ENCODE measurements at regions not wholly inside any gene's neighbourhood (a gene's known extent, or its start where the extent isn't known, plus 50 kb on each side); places are given as distances from the start of the nearest gene placed in this dataset.

DNA sequence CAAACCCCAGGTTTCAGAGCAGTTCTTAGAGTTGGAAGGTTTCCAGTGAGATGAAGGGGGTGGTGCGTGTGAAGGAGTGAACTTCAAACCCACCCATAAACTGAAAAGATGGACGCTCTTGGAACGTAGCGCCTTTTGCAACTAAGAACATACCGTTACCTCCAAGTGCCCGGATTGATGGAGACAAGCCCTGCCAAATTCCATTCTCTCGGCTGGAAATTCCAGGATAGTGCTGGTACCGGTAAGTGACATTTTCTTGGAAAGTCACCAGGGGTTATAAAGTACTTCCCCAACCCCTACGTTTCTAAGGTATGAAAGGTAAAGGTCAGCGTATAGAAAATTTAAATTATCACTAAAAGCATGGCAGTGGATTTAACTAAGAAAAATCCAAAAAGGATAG lies 91.6 kb upstream of the CLDN14 start:
- Mint-ChIP-seq H3K27me3 (ENCODE audit: insufficient read depth, unreplicated experiment) (peaks cover 8% of the 10 kb centered on the region), H3K27ac (ENCODE audit: unreplicated experiment) (no peak overlapping the region), H3K4me3 (ENCODE audit: unreplicated experiment) (no peak overlapping the region), H3K9me3 (ENCODE audit: unreplicated experiment) (no peaks in the 10 kb centered on the region), H3K4me1 (ENCODE audit: low read depth, unreplicated experiment) (no peaks in the 10 kb centered on the region), H3K36me3 (ENCODE audit: insufficient read depth, unreplicated experiment) (no peaks in the 10 kb centered on the region)
- no peaks in the 10 kb centered on the region for H3K36me3 ChIP-seq (ENCODE audit: control insufficient read depth, insufficient read depth, low read length)
- POLR2A ChIA-PET = no interaction called here
- no peak for DNase-seq
- H3K9me3 ChIP-seq = peaks cover 6% of the 10 kb centered on the region
- BruUV-seq (replicated peaks) = no TSS peak
- intact Hi-C loops (cut with micrococcal nuclease; ENCODE audit: unreplicated experiment) = no loop called here
- TF ChIP-seq, protein P1, sequence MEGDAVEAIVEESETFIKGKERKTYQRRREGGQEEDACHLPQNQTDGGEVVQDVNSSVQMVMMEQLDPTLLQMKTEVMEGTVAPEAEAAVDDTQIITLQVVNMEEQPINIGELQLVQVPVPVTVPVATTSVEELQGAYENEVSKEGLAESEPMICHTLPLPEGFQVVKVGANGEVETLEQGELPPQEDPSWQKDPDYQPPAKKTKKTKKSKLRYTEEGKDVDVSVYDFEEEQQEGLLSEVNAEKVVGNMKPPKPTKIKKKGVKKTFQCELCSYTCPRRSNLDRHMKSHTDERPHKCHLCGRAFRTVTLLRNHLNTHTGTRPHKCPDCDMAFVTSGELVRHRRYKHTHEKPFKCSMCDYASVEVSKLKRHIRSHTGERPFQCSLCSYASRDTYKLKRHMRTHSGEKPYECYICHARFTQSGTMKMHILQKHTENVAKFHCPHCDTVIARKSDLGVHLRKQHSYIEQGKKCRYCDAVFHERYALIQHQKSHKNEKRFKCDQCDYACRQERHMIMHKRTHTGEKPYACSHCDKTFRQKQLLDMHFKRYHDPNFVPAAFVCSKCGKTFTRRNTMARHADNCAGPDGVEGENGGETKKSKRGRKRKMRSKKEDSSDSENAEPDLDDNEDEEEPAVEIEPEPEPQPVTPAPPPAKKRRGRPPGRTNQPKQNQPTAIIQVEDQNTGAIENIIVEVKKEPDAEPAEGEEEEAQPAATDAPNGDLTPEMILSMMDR (IDR thresholded peaks at IDR 0.05; ENCODE audit: insufficient read depth in 1 of 2, low read depth in 1 of 2, low read length in 1 of 2, severe bottlenecking in 1 of 2, unreplicated experiment in 1 of 2) = no peak
- no peaks in the 10 kb centered on the region; the same call in none of the 2 replicates for H3K27me3 ChIP-seq (replicated peaks; ENCODE audit: control insufficient read depth, insufficient read depth, low read length)
- no peak overlapping the region for H3K4me3 ChIP-seq (ENCODE audit: low read depth, low read length)
- no peaks in the 10 kb centered on the region for H3K4me1 ChIP-seq
- CTCF ChIA-PET = no interaction called here

DNA sequence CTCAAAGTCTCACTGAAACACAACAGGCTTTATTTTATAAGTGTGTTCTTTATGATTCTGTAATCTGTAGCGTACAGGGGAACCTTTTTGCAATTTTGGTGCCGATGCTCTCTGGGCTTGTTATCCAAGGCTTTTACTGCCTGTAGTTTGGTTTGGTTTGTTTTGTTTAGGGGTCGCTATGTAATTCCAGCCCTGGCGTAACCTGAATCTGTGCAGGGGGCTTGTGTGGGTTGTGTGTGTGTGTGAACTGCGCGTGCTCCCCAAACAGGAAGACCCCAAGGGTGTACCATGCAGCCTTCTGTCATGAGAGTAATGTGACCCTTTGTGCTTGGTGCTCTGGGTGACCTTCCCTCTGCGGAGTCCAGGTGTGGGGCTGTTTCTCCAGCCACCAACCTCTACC lies 92.1 kb upstream of the CLDN14 start:
- CTCF ChIA-PET = no interaction called here
- Mint-ChIP-seq H3K27me3 (ENCODE audit: insufficient read depth, unreplicated experiment) (peaks cover 11% of the 10 kb centered on the region), H3K27ac (ENCODE audit: unreplicated experiment) (no peak overlapping the region), H3K9me3 (ENCODE audit: unreplicated experiment) (no peaks in the 10 kb centered on the region), H3K4me3 (ENCODE audit: unreplicated experiment) (no peak overlapping the region), H3K36me3 (ENCODE audit: insufficient read depth, unreplicated experiment) (no peaks in the 10 kb centered on the region), H3K4me1 (ENCODE audit: low read depth, unreplicated experiment) (no peaks in the 10 kb centered on the region)
- Histone ChIP-seq H3K4me1 (no peaks in the 10 kb centered on the region), H3K4me3 (ENCODE audit: low read depth, low read length) (no peak overlapping the region), H3K36me3 (ENCODE audit: control insufficient read depth, insufficient read depth, low read length) (no peaks in the 10 kb centered on the region), H3K9me3 (peaks cover 6% of the 10 kb centered on the region), H3K27me3 (replicated peaks; ENCODE audit: control insufficient read depth, insufficient read depth, low read length) (no peaks in the 10 kb centered on the region; the same call in none of the 2 replicates)
- intact Hi-C loops (cut with micrococcal nuclease; ENCODE audit: unreplicated experiment) = no loop called here
- TF ChIP-seq, protein P1 (IDR thresholded peaks at IDR 0.05; ENCODE audit: insufficient read depth in 1 of 2, low read depth in 1 of 2, low read length in 1 of 2, severe bottlenecking in 1 of 2, unreplicated experiment in 1 of 2) = no peak
- no peak for DNase-seq
- POLR2A ChIA-PET = no interaction called here
- BruUV-seq (replicated peaks) = no TSS peak

DNA sequence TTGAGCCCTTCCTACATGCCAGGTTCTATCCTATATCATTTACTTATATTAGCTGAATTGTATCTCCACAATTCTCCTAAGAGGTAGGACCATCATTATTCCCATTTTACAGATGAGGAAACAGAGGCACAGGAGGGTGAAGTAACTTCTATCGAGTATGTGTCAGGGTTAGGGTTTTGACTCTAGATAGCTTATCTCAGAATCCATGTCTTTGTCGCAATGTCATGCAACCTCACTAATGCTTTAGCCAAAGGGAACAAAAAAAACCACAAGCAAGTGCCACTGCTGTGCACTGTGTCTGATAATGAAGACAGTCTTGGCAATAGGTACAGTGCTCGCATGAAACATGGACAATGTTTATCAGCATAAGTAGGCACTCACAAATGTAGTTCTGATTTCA lies 95.4 kb upstream of the CLDN14 start:
- no peaks in the 10 kb centered on the region for H3K36me3 ChIP-seq (ENCODE audit: control insufficient read depth, insufficient read depth, low read length)
- no peak for DNase-seq
- Mint-ChIP-seq H3K27ac (ENCODE audit: unreplicated experiment) (no peak overlapping the region), H3K4me3 (ENCODE audit: unreplicated experiment) (no peak overlapping the region), H3K36me3 (ENCODE audit: insufficient read depth, unreplicated experiment) (no peaks in the 10 kb centered on the region), H3K27me3 (ENCODE audit: insufficient read depth, unreplicated experiment) (peaks cover 8% of the 10 kb centered on the region), H3K4me1 (ENCODE audit: low read depth, unreplicated experiment) (no peaks in the 10 kb centered on the region), H3K9me3 (ENCODE audit: unreplicated experiment) (no peaks in the 10 kb centered on the region)
- no peaks in the 10 kb centered on the region; the same call in 1 of the 2 replicates for H3K27me3 ChIP-seq (replicated peaks; ENCODE audit: control insufficient read depth, insufficient read depth, low read length)
- peaks cover 6% of the 10 kb centered on the region for H3K9me3 ChIP-seq
- no peaks in the 10 kb centered on the region for H3K4me1 ChIP-seq
- intact Hi-C loops (cut with micrococcal nuclease; ENCODE audit: unreplicated experiment) = no loop called here
- TF ChIP-seq, protein P1 (IDR thresholded peaks at IDR 0.05; ENCODE audit: insufficient read depth in 1 of 2, low read depth in 1 of 2, low read length in 1 of 2, severe bottlenecking in 1 of 2, unreplicated experiment in 1 of 2) = no peak
- no peak overlapping the region for H3K4me3 ChIP-seq (ENCODE audit: low read depth, low read length)
- POLR2A ChIA-PET = no interaction called here
- no TSS peak for BruUV-seq (replicated peaks)
- CTCF ChIA-PET = no interaction called here

All from Caco-2 (cell line).